IMR-90 (cell line): ENCODE measurements at regions not wholly inside any gene's neighbourhood (a gene's known extent, or its start where the extent isn't known, plus 50 kb on each side); places are given as distances from the start of the nearest gene placed in this dataset.

Experiments
- ATAC-seq: fragments of 200-7000 bp; cut with Tn5 transposase; 2 replicates; pipeline ENCODE4 v1.9.1; 2020; ENCODE audit warnings: low read depth, mild to moderate bottlenecking, moderate library complexity
- BruUV-seq: library from RNA; stranded (reverse); fragments of 400-500 nt; replicated peaks from 2 replicates; lab custom pipeline; 2021; lab: Mats Ljungman, UMichigan
- CTCF ChIA-PET: fragments of 300-600 bp; formaldehyde crosslinking; extraction: SDS; loops from one replicate; lab custom pipeline; 2021; ENCODE audit warnings: antibody characterized with exemption; lab: Yijun Ruan, JAX
- POLR2A ChIA-PET: fragments of 300-600 bp; sonication (Branson Sonifier 250); formaldehyde crosslinking; loops from one replicate; lab custom pipeline; 2022; ENCODE audit warnings: antibody characterized with exemption; ENCODE audit not compliant: unreplicated experiment; lab: Charles Lee
- DNase-seq: peaks from one replicate; pipeline ENCODE4 v3.0.0; 2013
- H2AFZ ChIP-seq: replicated peaks from 2 replicates; pipeline ENCODE3; 2013; ENCODE audit warnings: low read length, mild to moderate bottlenecking; ENCODE audit not compliant: poor library complexity
- H2AK5ac ChIP-seq: 2 replicates; pipeline ENCODE4 v1.6.1; 2013; ENCODE audit warnings: low read depth, low read length, inconsistent platforms
- H2AK9ac ChIP-seq: replicated peaks from 2 replicates; pipeline ENCODE3; 2013; ENCODE audit warnings: mild to moderate bottlenecking, low read depth, low read length, moderate library complexity; ENCODE audit not compliant: poor library complexity
- H2BK120ac ChIP-seq: 2 replicates; pipeline ENCODE4 v1.6.1; 2013; ENCODE audit warnings: low read depth, low read length, inconsistent platforms
- H2BK15ac ChIP-seq: 3 replicates; pipeline ENCODE4 v1.6.1; 2013; ENCODE audit warnings: low read depth, low read length, inconsistent platforms
- H2BK20ac ChIP-seq: 2 replicates; pipeline ENCODE4 v1.6.1; 2013; ENCODE audit warnings: low read depth, mild to moderate bottlenecking, inconsistent platforms, low read length, moderate library complexity
- H2BK5ac ChIP-seq: 2 replicates; pipeline ENCODE4 v1.6.1; 2013; ENCODE audit warnings: mild to moderate bottlenecking, low read depth, low read length, inconsistent platforms; ENCODE audit not compliant: poor library complexity, severe bottlenecking
- H3K14ac ChIP-seq: replicated peaks from 2 replicates; pipeline ENCODE4 v1.6.1; 2013; ENCODE audit warnings: low read depth, low read length, inconsistent platforms
- H3K18ac ChIP-seq: 2 replicates; pipeline ENCODE4 v1.6.1; 2013; ENCODE audit warnings: low read depth, low read length, control low read depth
- H3K23ac ChIP-seq: 2 replicates; pipeline ENCODE4 v1.6.1; 2013; ENCODE audit warnings: low read depth, low read length, inconsistent platforms
- H3K27ac ChIP-seq: 2 replicates; pipeline ENCODE4 v1.5.1; 2013; ENCODE audit warnings: mild to moderate bottlenecking, control low read depth, low read length; ENCODE audit not compliant: insufficient read depth
- H3K27me3 ChIP-seq: 2 replicates; pipeline ENCODE4 v1.6.1; 2013; ENCODE audit warnings: low read length; ENCODE audit not compliant: control insufficient read depth, insufficient read depth
- H3K36me3 ChIP-seq: 2 replicates; pipeline ENCODE4 v1.6.1; 2013; ENCODE audit warnings: low read length, mixed read lengths; ENCODE audit not compliant: control insufficient read depth, insufficient read depth
- H3K4ac ChIP-seq: 2 replicates; pipeline ENCODE4 v1.6.1; 2013; ENCODE audit warnings: low read depth, low read length, inconsistent platforms
- H3K4me1 ChIP-seq: 2 replicates; pipeline ENCODE4 v1.6.1; 2013; ENCODE audit warnings: low read length, mixed read lengths; ENCODE audit not compliant: control insufficient read depth, insufficient read depth
- H3K4me2 ChIP-seq: 2 replicates; pipeline ENCODE4 v1.6.1; 2013; ENCODE audit warnings: low read depth, mild to moderate bottlenecking, control low read depth, low read length, moderate library complexity
- H3K4me3 ChIP-seq: 2 replicates; pipeline ENCODE4 v1.5.1; 2013; ENCODE audit warnings: low read depth, mild to moderate bottlenecking, control low read depth, low read length, moderate library complexity; ENCODE audit not compliant: insufficient read depth
- H3K56ac ChIP-seq: 2 replicates; pipeline ENCODE4 v1.6.1; 2013; ENCODE audit warnings: low read length, inconsistent platforms; ENCODE audit not compliant: insufficient read depth; ENCODE audit errors: extremely low read depth
- H3K79me1 ChIP-seq, 2 experiments: 2 replicates each; pipeline ENCODE4 v1.6.1; 2013; ENCODE audit warnings: low read length in 2 of 2, inconsistent platforms in 1 of 2, low read depth in 1 of 2
- H3K9ac ChIP-seq: 2 replicates; pipeline ENCODE4 v1.6.1; 2013; ENCODE audit warnings: low read depth, low read length, control low read depth
- H3K9me1 ChIP-seq: 2 replicates; pipeline ENCODE4 v1.6.1; 2013; ENCODE audit warnings: low read length, inconsistent platforms; ENCODE audit not compliant: insufficient read depth
- H3K9me3 ChIP-seq: 2 replicates; pipeline ENCODE4 v1.6.1; 2013; ENCODE audit warnings: low read length; ENCODE audit not compliant: control insufficient read depth, insufficient read depth
- H4K20me1 ChIP-seq: 2 replicates; pipeline ENCODE4 v1.6.1; 2013; ENCODE audit warnings: low read length, inconsistent platforms; ENCODE audit not compliant: insufficient read depth
- H4K5ac ChIP-seq: 2 replicates; pipeline ENCODE4 v1.6.1; 2013; ENCODE audit warnings: mild to moderate bottlenecking, low read depth, low read length, control low read depth
- H4K8ac ChIP-seq, 2 experiments: 2 replicates each; pipeline ENCODE4 v1.6.1; 2013; ENCODE audit warnings: low read depth in 2 of 2, low read length in 2 of 2, control low read depth in 1 of 2, inconsistent platforms in 1 of 2
- H4K91ac ChIP-seq: 2 replicates; pipeline ENCODE4 v1.6.1; 2013; ENCODE audit warnings: low read depth, low read length, inconsistent platforms; ENCODE audit not compliant: insufficient read depth
- CEBPB ChIP-seq: IDR thresholded peaks from 2 replicates; pipeline ENCODE4 v1.6.1; 2012; ENCODE audit warnings: low read depth, low read length, improper control_type of control experiment
- CHD1 ChIP-seq: IDR thresholded peaks from 2 replicates; pipeline ENCODE4 v1.6.1; 2012; ENCODE audit warnings: low read depth, low read length, improper control_type of control experiment
- CTCF ChIP-seq: conservative IDR thresholded peaks from 2 replicates; pipeline ENCODE4 v1.5.1; 2012; ENCODE audit warnings: mild to moderate bottlenecking, low read depth, low read length, improper control_type of control experiment
- FOS ChIP-seq: fragments of 150-350 bp; IDR thresholded peaks from 2 replicates; pipeline ENCODE4 v1.6.1; 2016; ENCODE audit warnings: low read depth, low read length
- MAFK ChIP-seq: IDR thresholded peaks from 2 replicates; pipeline ENCODE4 v1.6.1; 2012; ENCODE audit warnings: low read depth, low read length, improper control_type of control experiment
- MAZ ChIP-seq: IDR thresholded peaks from 2 replicates; pipeline ENCODE4 v1.6.1; 2012; ENCODE audit warnings: low read depth, mild to moderate bottlenecking, low read length, improper control_type of control experiment, moderate library complexity, borderline replicate concordance
- MXI1 ChIP-seq: IDR thresholded peaks from 2 replicates; pipeline ENCODE4 v1.6.1; 2012; ENCODE audit warnings: low read depth, mild to moderate bottlenecking, low read length, moderate library complexity, borderline replicate concordance
- NFE2L2 ChIP-seq: fragments of 150-350 bp; IDR thresholded peaks from 2 replicates; pipeline ENCODE4 v1.6.1; 2016; ENCODE audit warnings: low read depth, mild to moderate bottlenecking, low read length
- POLR2A ChIP-seq: IDR thresholded peaks from 2 replicates; pipeline ENCODE4 v1.6.1; 2012; ENCODE audit warnings: mild to moderate bottlenecking, low read depth, low read length
- RAD21 ChIP-seq: IDR thresholded peaks from 2 replicates; pipeline ENCODE4 v1.6.1; 2012; ENCODE audit warnings: low read length, improper control_type of control experiment
- RCOR1 ChIP-seq: IDR thresholded peaks from 2 replicates; pipeline ENCODE4 v1.6.1; 2012; ENCODE audit warnings: mild to moderate bottlenecking, low read length, improper control_type of control experiment; ENCODE audit not compliant: insufficient replicate concordance
- WGBS, 2 experiments: methylation state at CpG; one replicate each; pipeline versions ENCODE4 v1.1.5 to v1.1.7; 2013; ENCODE audit warnings: missing lambda C conversion rate in 2 of 2; ENCODE audit not compliant: insufficient read length in 1 of 2; ENCODE audit errors: extremely low coverage in 2 of 2; 5-methylcytosine and 5-hydroxymethylcytosine counted together
- dilution Hi-C: fragments of 300-500 bp; cut with HindIII; formaldehyde crosslinking; loops from one replicate; pipeline ENCODE4 v1.14.3; 2018; ENCODE audit warnings: low sequenced_read_pairs; ENCODE audit not compliant: unreplicated experiment
- in situ Hi-C: fragments of 300-500 bp; cut with MboI; formaldehyde crosslinking; loops from 3 replicates; pipeline ENCODE4 v1.14.3; 2019; ENCODE audit warnings: low sequenced_read_pairs, inconsistent platforms, mixed read lengths
- intact Hi-C: fragments of 100-400 bp; cut with micrococcal nuclease; formaldehyde crosslinking; loops from 2 replicates; pipeline ENCODE4 v1.10.0; 2022
- TF ChIP-seq, protein P1 (sequence below): fragments of 150-350 bp; IDR thresholded peaks from 2 replicates; pipeline ENCODE4 v1.6.1; 2016; ENCODE audit warnings: low read depth, mild to moderate bottlenecking, low read length, moderate library complexity, borderline replicate concordance

GRCh38 chr2:13597176-13597575 is 880.4 kb downstream of the TRIB2 start:
- TF ChIP-seq FOS (no peak), CEBPB (no peak), RAD21 (no peak), CTCF (no peak), MAZ (no peak), POLR2A (no peak), NFE2L2 (no peak), CHD1 (no peak), MAFK (no peak), MXI1 (no peak), RCOR1 (no peak)
- TF ChIP-seq, protein P1, sequence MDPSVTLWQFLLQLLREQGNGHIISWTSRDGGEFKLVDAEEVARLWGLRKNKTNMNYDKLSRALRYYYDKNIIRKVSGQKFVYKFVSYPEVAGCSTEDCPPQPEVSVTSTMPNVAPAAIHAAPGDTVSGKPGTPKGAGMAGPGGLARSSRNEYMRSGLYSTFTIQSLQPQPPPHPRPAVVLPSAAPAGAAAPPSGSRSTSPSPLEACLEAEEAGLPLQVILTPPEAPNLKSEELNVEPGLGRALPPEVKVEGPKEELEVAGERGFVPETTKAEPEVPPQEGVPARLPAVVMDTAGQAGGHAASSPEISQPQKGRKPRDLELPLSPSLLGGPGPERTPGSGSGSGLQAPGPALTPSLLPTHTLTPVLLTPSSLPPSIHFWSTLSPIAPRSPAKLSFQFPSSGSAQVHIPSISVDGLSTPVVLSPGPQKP = no peak
- H2AK5ac ChIP-seq = no peak overlapping the region
- in situ Hi-C loops = no loop called here
- H3K9me1 ChIP-seq = no peaks in the 10 kb centered on the region
- H3K4me3 ChIP-seq = no peak overlapping the region
- no peak for ATAC-seq
- no peak overlapping the region for H3K18ac ChIP-seq
- no peak overlapping the region for H4K5ac ChIP-seq
- H3K9ac ChIP-seq = no peak overlapping the region
- no peak overlapping the region for H3K56ac ChIP-seq
- no peaks in the 10 kb centered on the region for H3K4me1 ChIP-seq
- ChIA-PET POLR2A (no interaction called here), CTCF (no interaction called here)
- no peak overlapping the region for H2AFZ ChIP-seq
- no peak overlapping the region for H3K4me2 ChIP-seq
- no peak overlapping the region for H2BK120ac ChIP-seq
- H4K8ac ChIP-seq = no peak overlapping the region
- dilution Hi-C loops = no loop called here
- no peak overlapping the region for H3K27ac ChIP-seq
- H3K9me3 ChIP-seq = peaks cover 4% of the 10 kb centered on the region; the same call in 1 of the 2 replicates
- no peak for DNase-seq
- no peak overlapping the region for H2BK20ac ChIP-seq
- no peak overlapping the region for H3K23ac ChIP-seq
- H2BK5ac ChIP-seq = no peak overlapping the region
- H3K4ac ChIP-seq = no peak overlapping the region
- no CpG with 5 or more reads among the region's 2 CpGs for WGBS, 2 experiments
- no peak overlapping the region for H4K91ac ChIP-seq
- H3K36me3 ChIP-seq = no peaks in the 10 kb centered on the region
- H2AK9ac ChIP-seq = no peak overlapping the region
- H3K79me1 ChIP-seq = no peaks in the 10 kb centered on the region
- intact Hi-C loops = no loop called here
- no peak overlapping the region for H3K14ac ChIP-seq
- no peaks in the 10 kb centered on the region for H3K27me3 ChIP-seq
- H2BK15ac ChIP-seq = no peak overlapping the region
- BruUV-seq = no TSS peak
- no peaks in the 10 kb centered on the region for H4K20me1 ChIP-seq
